Parathyroid adenoma (tissue), 2 donors: ENCODE measurements at regions not wholly inside any gene's neighbourhood (a gene's known extent, or its start where the extent isn't known, plus 50 kb on each side); places are given as distances from the start of the nearest gene placed in this dataset.

ENCODE experiments used
- H2AFZ ChIP-seq: fragments of 300-600 bp; sonication (generic); one replicate; pipeline ENCODE4 v1.7.0; 2017; ENCODE audit warnings: antibody characterized with exemption, mild to moderate bottlenecking
- H3K27ac ChIP-seq: fragments of 300-600 bp; sonication (generic); one replicate; pipeline ENCODE4 v1.7.0; 2017
- H3K27me3 ChIP-seq: fragments of 300-600 bp; sonication (generic); one replicate; pipeline ENCODE4 v1.7.0; 2017; ENCODE audit warnings: low read length; ENCODE audit not compliant: control insufficient read depth, insufficient read depth
- H3K36me3 ChIP-seq: fragments of 300-600 bp; sonication (generic); one replicate; pipeline ENCODE4 v1.7.0; 2017; ENCODE audit warnings: low read length; ENCODE audit not compliant: control insufficient read depth, insufficient read depth
- H3K4me1 ChIP-seq: fragments of 300-600 bp; sonication (generic); one replicate; pipeline ENCODE4 v1.7.0; 2017; ENCODE audit warnings: control low read depth
- H3K4me2 ChIP-seq: fragments of 300-600 bp; sonication (generic); one replicate; pipeline ENCODE4 v1.7.0; 2017; ENCODE audit warnings: low read length
- H3K4me3 ChIP-seq: fragments of 300-600 bp; sonication (generic); one replicate; pipeline ENCODE4 v1.7.0; 2017; ENCODE audit warnings: low read depth, low read length
- H3K79me2 ChIP-seq: fragments of 300-600 bp; sonication (generic); one replicate; pipeline ENCODE4 v1.7.0; 2017; ENCODE audit warnings: control low read depth
- H3K9ac ChIP-seq: fragments of 300-600 bp; sonication (generic); one replicate; pipeline ENCODE4 v1.7.0; 2017; ENCODE audit warnings: mild to moderate bottlenecking
- H3K9me3 ChIP-seq: fragments of 300-600 bp; sonication (generic); one replicate; pipeline ENCODE4 v1.7.0; 2017; ENCODE audit warnings: low read length; ENCODE audit not compliant: control insufficient read depth
- TF ChIP-seq, protein P1 (sequence below): fragments of 300-600 bp; sonication (generic); IDR thresholded peaks from one replicate; pipeline ENCODE4 v1.7.0; 2017; ENCODE audit warnings: antibody characterized with exemption, mild to moderate bottlenecking
- donor health status: primary hyperparathyroidism.

DNA sequence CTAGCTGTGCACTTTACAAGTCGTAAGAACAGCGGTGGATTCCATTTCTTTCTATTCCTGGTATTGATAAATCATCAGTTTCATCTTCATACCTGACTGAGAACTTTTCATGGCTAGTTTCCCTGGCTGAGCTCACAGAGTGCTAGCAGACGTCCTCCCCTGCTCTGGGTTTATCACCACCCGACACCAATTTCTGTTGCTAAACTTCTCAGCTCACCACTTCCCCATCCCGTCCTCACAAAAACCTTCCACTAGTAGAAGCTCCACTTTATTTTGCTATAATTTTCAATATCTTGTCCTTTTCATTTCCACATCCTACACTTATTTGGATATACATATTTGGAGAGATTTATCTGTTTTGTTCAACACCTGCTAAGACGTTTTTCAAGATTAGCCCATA, 869.4 kb upstream of the FRG1 start:
- Histone ChIP-seq H3K27me3 (no peaks in the 10 kb centered on the region), H3K36me3 (no peaks in the 10 kb centered on the region), H2AFZ (no peak overlapping the region), H3K9ac (no peak overlapping the region), H3K9me3 (no peaks in the 10 kb centered on the region), H3K4me1 (no peaks in the 10 kb centered on the region), H3K79me2 (no peaks in the 10 kb centered on the region), H3K4me2 (no peak overlapping the region), H3K4me3 (no peak overlapping the region), H3K27ac (no peak overlapping the region)
- TF ChIP-seq, protein P1, sequence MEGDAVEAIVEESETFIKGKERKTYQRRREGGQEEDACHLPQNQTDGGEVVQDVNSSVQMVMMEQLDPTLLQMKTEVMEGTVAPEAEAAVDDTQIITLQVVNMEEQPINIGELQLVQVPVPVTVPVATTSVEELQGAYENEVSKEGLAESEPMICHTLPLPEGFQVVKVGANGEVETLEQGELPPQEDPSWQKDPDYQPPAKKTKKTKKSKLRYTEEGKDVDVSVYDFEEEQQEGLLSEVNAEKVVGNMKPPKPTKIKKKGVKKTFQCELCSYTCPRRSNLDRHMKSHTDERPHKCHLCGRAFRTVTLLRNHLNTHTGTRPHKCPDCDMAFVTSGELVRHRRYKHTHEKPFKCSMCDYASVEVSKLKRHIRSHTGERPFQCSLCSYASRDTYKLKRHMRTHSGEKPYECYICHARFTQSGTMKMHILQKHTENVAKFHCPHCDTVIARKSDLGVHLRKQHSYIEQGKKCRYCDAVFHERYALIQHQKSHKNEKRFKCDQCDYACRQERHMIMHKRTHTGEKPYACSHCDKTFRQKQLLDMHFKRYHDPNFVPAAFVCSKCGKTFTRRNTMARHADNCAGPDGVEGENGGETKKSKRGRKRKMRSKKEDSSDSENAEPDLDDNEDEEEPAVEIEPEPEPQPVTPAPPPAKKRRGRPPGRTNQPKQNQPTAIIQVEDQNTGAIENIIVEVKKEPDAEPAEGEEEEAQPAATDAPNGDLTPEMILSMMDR = no peak

DNA sequence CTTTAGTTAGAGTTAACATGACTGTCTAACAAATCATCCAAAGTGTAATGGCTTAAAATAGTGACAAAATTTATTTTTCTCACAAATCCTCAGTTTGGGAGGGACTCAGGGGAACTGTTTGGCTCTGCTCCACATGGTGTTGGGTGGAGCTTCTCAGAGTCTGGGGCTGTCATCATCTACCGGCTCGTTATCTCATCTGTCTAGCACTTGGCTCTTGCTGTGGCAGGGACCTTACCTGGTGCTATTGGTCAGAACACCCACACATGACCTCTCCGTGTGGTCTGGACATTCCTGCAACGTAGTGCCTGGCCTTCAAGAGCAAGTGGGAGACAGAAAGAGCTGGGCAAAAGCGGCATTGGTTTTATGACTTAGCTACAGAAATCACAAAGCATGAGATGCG, 866.9 kb upstream of the FRG1 start:
- Histone ChIP-seq H3K27ac (no peak overlapping the region), H3K9me3 (no peaks in the 10 kb centered on the region), H3K79me2 (no peaks in the 10 kb centered on the region), H3K4me1 (no peaks in the 10 kb centered on the region), H3K9ac (no peak overlapping the region), H3K4me2 (no peak overlapping the region), H3K27me3 (no peaks in the 10 kb centered on the region), H3K36me3 (no peaks in the 10 kb centered on the region), H3K4me3 (no peak overlapping the region), H2AFZ (no peak overlapping the region)
- TF ChIP-seq, protein P1 = no peak

DNA sequence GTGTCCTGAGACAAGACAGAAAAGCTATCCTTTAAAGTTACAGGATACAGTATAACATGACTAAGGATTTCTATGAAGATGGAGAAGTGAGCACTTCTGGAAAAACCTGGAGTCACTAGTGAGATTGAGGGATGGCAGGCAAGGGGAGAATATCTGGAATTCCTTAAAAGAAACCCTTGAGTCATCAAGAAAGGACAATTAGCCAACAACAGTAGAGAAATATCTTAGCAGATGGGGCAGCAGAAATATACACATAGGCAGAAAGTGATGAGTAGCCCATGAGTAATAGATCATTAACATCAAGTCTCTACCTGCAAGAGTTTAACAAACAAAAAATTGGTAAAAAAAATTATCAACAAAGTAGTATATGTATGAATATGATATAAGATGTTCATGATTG, 858.8 kb upstream of the FRG1 start:
- TF ChIP-seq, protein P1 = no peak
- Histone ChIP-seq H3K9ac (no peak overlapping the region), H3K27me3 (no peaks in the 10 kb centered on the region), H2AFZ (no peak overlapping the region), H3K4me2 (no peak overlapping the region), H3K27ac (no peak overlapping the region), H3K4me1 (no peaks in the 10 kb centered on the region), H3K79me2 (no peaks in the 10 kb centered on the region), H3K36me3 (no peaks in the 10 kb centered on the region), H3K9me3 (no peaks in the 10 kb centered on the region), H3K4me3 (no peak overlapping the region)

DNA sequence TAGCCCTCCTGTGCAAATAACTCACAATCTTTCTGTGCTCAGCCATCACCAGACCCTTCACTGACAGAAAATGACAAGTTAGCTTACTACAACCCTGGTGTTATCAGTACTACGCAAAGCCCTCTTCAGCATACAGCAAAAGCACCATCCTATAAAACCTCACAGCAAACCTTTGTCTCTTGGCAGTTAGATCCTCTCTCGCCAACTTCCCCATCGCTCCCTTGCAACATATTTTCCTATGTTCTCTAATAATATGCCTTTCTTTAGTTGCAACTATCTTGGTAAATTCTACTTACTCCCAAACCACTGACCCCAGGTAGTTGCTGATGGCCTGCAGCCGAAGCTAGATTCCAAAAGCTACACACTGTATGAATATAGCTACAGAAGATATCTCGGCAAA, 856.9 kb upstream of the FRG1 start:
- H3K27ac ChIP-seq = no peak overlapping the region
- H3K4me3 ChIP-seq = no peak overlapping the region
- no peaks in the 10 kb centered on the region for H3K27me3 ChIP-seq
- H2AFZ ChIP-seq = no peak overlapping the region
- H3K36me3 ChIP-seq = no peaks in the 10 kb centered on the region
- no peaks in the 10 kb centered on the region for H3K4me1 ChIP-seq
- no peak overlapping the region for H3K4me2 ChIP-seq
- H3K9me3 ChIP-seq = no peaks in the 10 kb centered on the region
- H3K79me2 ChIP-seq = no peaks in the 10 kb centered on the region
- TF ChIP-seq, protein P1 = no peak
- no peak overlapping the region for H3K9ac ChIP-seq

DNA sequence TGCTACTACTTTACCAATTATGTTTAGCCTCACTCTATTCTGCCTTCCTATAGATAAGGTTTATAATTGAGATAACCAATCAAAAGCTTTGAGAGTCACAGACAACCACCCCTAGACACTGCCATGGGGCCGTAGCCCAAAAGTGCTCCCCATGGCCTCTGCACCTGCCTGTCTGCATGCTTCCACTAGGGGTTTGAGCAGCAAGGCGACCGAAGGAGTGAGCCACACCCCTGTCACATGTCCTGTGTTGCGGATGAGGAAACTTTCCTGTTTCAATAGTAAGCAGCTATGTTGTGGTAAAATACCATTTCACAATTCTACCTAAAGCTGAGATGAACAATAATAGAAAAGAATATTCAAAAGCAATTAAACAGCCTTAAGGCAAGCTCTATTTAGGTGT, 856.0 kb upstream of the FRG1 start:
- no peaks in the 10 kb centered on the region for H3K9me3 ChIP-seq
- no peaks in the 10 kb centered on the region for H3K27me3 ChIP-seq
- H3K36me3 ChIP-seq = no peaks in the 10 kb centered on the region
- H3K4me3 ChIP-seq = no peak overlapping the region
- TF ChIP-seq, protein P1 = no peak
- H3K4me1 ChIP-seq = no peaks in the 10 kb centered on the region
- H3K79me2 ChIP-seq = no peaks in the 10 kb centered on the region
- no peak overlapping the region for H3K27ac ChIP-seq
- H3K9ac ChIP-seq = no peak overlapping the region
- no peak overlapping the region for H2AFZ ChIP-seq
- H3K4me2 ChIP-seq = no peak overlapping the region
